Osteocyte (in vitro differentiated cells): ENCODE measurements at regions not wholly inside any gene's neighbourhood (a gene's known extent, or its start where the extent isn't known, plus 50 kb on each side); places are given as distances from the start of the nearest gene placed in this dataset.
A peak's percentile ranks its signal among the peaks of the same experiment; 100 is the strongest.

Experiments used
- DNase-seq: peaks from one replicate; pipeline ENCODE4 v3.0.0; 2021; ENCODE audit warnings: mixed read lengths; ENCODE audit not compliant: unreplicated experiment; ENCODE audit errors: extremely low spot score
- H3K27ac Mint-ChIP-seq: one replicate; pipeline ENCODE4 v1.8.0; 2021; ENCODE audit warnings: mild to moderate bottlenecking, mixed read lengths; ENCODE audit not compliant: unreplicated experiment
- H3K27me3 Mint-ChIP-seq: one replicate; pipeline ENCODE4 v1.8.0; 2021; ENCODE audit warnings: mixed read lengths; ENCODE audit not compliant: unreplicated experiment
- H3K36me3 Mint-ChIP-seq: one replicate; pipeline ENCODE4 v1.8.0; 2021; ENCODE audit warnings: mixed read lengths; ENCODE audit not compliant: unreplicated experiment
- H3K4me1 Mint-ChIP-seq: one replicate; pipeline ENCODE4 v1.8.0; 2021; ENCODE audit warnings: mixed read lengths; ENCODE audit not compliant: unreplicated experiment
- H3K4me3 Mint-ChIP-seq: one replicate; pipeline ENCODE4 v1.8.0; 2021; ENCODE audit warnings: mild to moderate bottlenecking, moderate library complexity, mixed read lengths; ENCODE audit not compliant: unreplicated experiment
- H3K9me3 Mint-ChIP-seq: one replicate; pipeline ENCODE4 v1.8.0; 2021; ENCODE audit warnings: mixed read lengths; ENCODE audit not compliant: unreplicated experiment
- CTCF ChIP-seq: fragments of 200-600 bp; sonication (generic); IDR thresholded peaks from 2 replicates; pipeline ENCODE4 v1.5.0; 2021; ENCODE audit warnings: antibody characterized with exemption, mild to moderate bottlenecking, moderate library complexity

- peak; percentile 75 for DNase-seq
- Mint-ChIP-seq H3K9me3 (peaks cover 13% of the 10 kb centered on the region), H3K4me3 (no peak overlapping the region), H3K4me1 (no peaks in the 10 kb centered on the region), H3K36me3 (no peaks in the 10 kb centered on the region), H3K27me3 (no peaks in the 10 kb centered on the region), H3K27ac (no peak overlapping the region)
- no peak for TF ChIP-seq CTCF
Observed at GRCh38 chr20:19027971-19028370, 184.5 kb upstream of the SLC24A3 start.

- Mint-ChIP-seq H3K4me1 (no peaks in the 10 kb centered on the region), H3K36me3 (no peaks in the 10 kb centered on the region), H3K9me3 (peaks cover 5% of the 10 kb centered on the region), H3K4me3 (no peak overlapping the region), H3K27ac (no peak overlapping the region), H3K27me3 (no peaks in the 10 kb centered on the region)
- TF ChIP-seq CTCF: no peak
- DNase-seq: no peak
Observed at GRCh38 chr20:19041787-19042186, 170.7 kb upstream of the SLC24A3 start.

GRCh38 chr20:19045371-19045770 lies 167.1 kb upstream of the SLC24A3 start:
- no peaks in the 10 kb centered on the region for H3K4me1 Mint-ChIP-seq
- H3K36me3 Mint-ChIP-seq: no peaks in the 10 kb centered on the region
- TF ChIP-seq CTCF: no peak
- no peaks in the 10 kb centered on the region for H3K27me3 Mint-ChIP-seq
- DNase-seq: no peak
- no peak overlapping the region for H3K27ac Mint-ChIP-seq
- H3K9me3 Mint-ChIP-seq: no peaks in the 10 kb centered on the region
- no peak overlapping the region for H3K4me3 Mint-ChIP-seq

- no peaks in the 10 kb centered on the region for H3K27me3 Mint-ChIP-seq
- no peaks in the 10 kb centered on the region for H3K36me3 Mint-ChIP-seq
- DNase-seq: no peak
- no peak overlapping the region for H3K27ac Mint-ChIP-seq
- TF ChIP-seq CTCF: no peak
- no peaks in the 10 kb centered on the region for H3K9me3 Mint-ChIP-seq
- H3K4me1 Mint-ChIP-seq: no peaks in the 10 kb centered on the region
- no peak overlapping the region for H3K4me3 Mint-ChIP-seq
Observed at GRCh38 chr20:19047040-19047950, 165.1 kb upstream of the SLC24A3 start.

- TF ChIP-seq CTCF: no peak
- Mint-ChIP-seq H3K27ac (no peak overlapping the region), H3K4me1 (no peaks in the 10 kb centered on the region), H3K4me3 (no peak overlapping the region), H3K9me3 (no peaks in the 10 kb centered on the region), H3K36me3 (no peaks in the 10 kb centered on the region), H3K27me3 (no peaks in the 10 kb centered on the region)
- DNase-seq: no peak
Observed at GRCh38 chr20:19047951-19048296, 164.5 kb upstream of the SLC24A3 start.
